H1 (cell line): ENCODE measurements at regions not wholly inside any gene's neighbourhood (a gene's known extent, or its start where the extent isn't known, plus 50 kb on each side); places are given as distances from the start of the nearest gene placed in this dataset.

ENCODE experiments used
- CTCF ChIA-PET: fragments of 300-600 bp; sonication (Branson Sonifier 250); formaldehyde crosslinking; loops from one replicate; lab custom pipeline; 2021; ENCODE audit not compliant: partially characterized antibody; lab: Charles Lee
- POLR2A ChIA-PET: fragments of 300-600 bp; sonication (Branson Sonifier 250); formaldehyde crosslinking; loops from one replicate; lab custom pipeline; 2021; ENCODE audit warnings: inconsistent platforms; ENCODE audit not compliant: partially characterized antibody; lab: Charles Lee
- DNase-seq, 2 experiments: peaks; one replicate each; pipeline versions ENCODE4 v3.0.0 to v3.0.0-alpha.2; 2010 to 2022; ENCODE audit warnings: low spot score in 2 of 2, low read depth in 1 of 2, mixed read lengths in 1 of 2
- FAIRE-seq: peaks from 2 replicates; lab custom pipeline; 2011; peaks lifted over from hg19 to GRCh38; lab: Jason Lieb, UNC
- H2AFZ ChIP-seq: 2 replicates; pipeline ENCODE4 v1.8.1; 2012; ENCODE audit warnings: low read length, inconsistent platforms
- H2AK5ac ChIP-seq: 2 replicates; pipeline ENCODE4 v1.6.1; 2013; ENCODE audit warnings: low read depth, low read length
- H2BK120ac ChIP-seq: replicated peaks from 2 replicates; pipeline ENCODE3; 2013; ENCODE audit warnings: low read depth, low read length, inconsistent platforms
- H2BK12ac ChIP-seq: 2 replicates; pipeline ENCODE4 v1.6.1; 2013; ENCODE audit warnings: low read depth, low read length
- H2BK15ac ChIP-seq: 2 replicates; pipeline ENCODE4 v1.6.1; 2013; ENCODE audit warnings: low read length
- H2BK20ac ChIP-seq: 2 replicates; pipeline ENCODE4 v1.6.1; 2013; ENCODE audit warnings: low read length
- H2BK5ac ChIP-seq: 2 replicates; pipeline ENCODE4 v1.6.1; 2013; ENCODE audit warnings: low read depth, low read length
- H3K14ac ChIP-seq: 2 replicates; pipeline ENCODE4 v1.6.1; 2013; ENCODE audit warnings: inconsistent platforms; ENCODE audit not compliant: insufficient read length
- H3K18ac ChIP-seq: 2 replicates; pipeline ENCODE4 v1.6.1; 2013; ENCODE audit warnings: low read length; ENCODE audit errors: extremely low read depth
- H3K23ac ChIP-seq: 2 replicates; pipeline ENCODE4 v1.6.1; 2013; ENCODE audit warnings: inconsistent platforms; ENCODE audit not compliant: insufficient read length
- H3K23me2 ChIP-seq: 2 replicates; pipeline ENCODE4 v1.6.1; 2013; ENCODE audit warnings: low read depth, low read length
- H3K27ac ChIP-seq: 2 replicates; pipeline ENCODE4 v1.6.1; 2011; ENCODE audit warnings: low read depth, low read length, inconsistent platforms
- H3K27me3 ChIP-seq, 4 experiments: replicated peaks in 1 of 4; 1 replicate in 1 of 4; 2 replicates in 3 of 4; pipeline versions ENCODE4 v1.6.1 to v1.8.1; 2011 to 2013; ENCODE audit warnings: low read length in 3 of 4, mild to moderate bottlenecking in 3 of 4, inconsistent platforms in 2 of 4, mixed read lengths in 2 of 4, moderate library complexity in 1 of 4; ENCODE audit not compliant: control insufficient read depth in 3 of 4, insufficient read depth in 3 of 4; ENCODE audit errors: extremely low read depth in 1 of 4
- H3K36me3 ChIP-seq, 4 experiments: 2 replicates each; pipeline versions ENCODE4 v1.6.1 to v1.8.1; 2011 to 2013; ENCODE audit warnings: mild to moderate bottlenecking in 4 of 4, low read length in 3 of 4, moderate library complexity in 2 of 4, control low read depth in 1 of 4, inconsistent platforms in 1 of 4; ENCODE audit not compliant: insufficient read depth in 4 of 4, control insufficient read depth in 2 of 4
- H3K4ac ChIP-seq: replicated peaks from 2 replicates; pipeline ENCODE3; 2013; ENCODE audit warnings: low read length, low read depth, mixed read lengths, inconsistent platforms; ENCODE audit not compliant: insufficient read length
- H3K4me1 ChIP-seq, 4 experiments: replicated peaks in 1 of 4; 1 replicate in 1 of 4; 2 replicates in 3 of 4; pipeline versions ENCODE4 v1.6.1 to v1.8.1; 2011 to 2013; ENCODE audit warnings: low read length in 3 of 4, inconsistent platforms in 2 of 4, mixed read lengths in 1 of 4; ENCODE audit not compliant: insufficient read depth in 4 of 4, control insufficient read depth in 3 of 4
- H3K4me2 ChIP-seq, 2 experiments: 2 replicates each; pipeline versions ENCODE4 v1.6.1 to v1.8.1; 2011 to 2013; ENCODE audit warnings: low read depth in 2 of 2, low read length in 2 of 2, control low read depth in 1 of 2, inconsistent platforms in 1 of 2, mild to moderate bottlenecking in 1 of 2; ENCODE audit not compliant: insufficient read depth in 1 of 2
- H3K4me3 ChIP-seq, 4 experiments: fragments of 200-600, 300-600 bp in 1 of 4; sonication (generic), shearing (Covaris generic), sonication (Bioruptor Twin) in 1 of 4; 2 replicates each; pipeline versions ENCODE4 v1.5.1 to v1.8.1; 2011 to 2016; ENCODE audit warnings: low read length in 4 of 4, low read depth in 3 of 4, control low read depth in 2 of 4, inconsistent platforms in 2 of 4, mild to moderate bottlenecking in 2 of 4, mixed read lengths in 1 of 4, moderate library complexity in 1 of 4; ENCODE audit not compliant: insufficient read depth in 2 of 4; ENCODE audit errors: extremely low read depth in 1 of 4
- H3K56ac ChIP-seq: replicated peaks from 2 replicates; pipeline ENCODE3; 2013; ENCODE audit warnings: low read depth, mild to moderate bottlenecking, mixed read lengths, low read length, inconsistent platforms; ENCODE audit not compliant: insufficient read length
- H3K79me1 ChIP-seq: 2 replicates; pipeline ENCODE4 v1.6.1; 2013; ENCODE audit warnings: low read depth, low read length, control low read depth
- H3K79me2 ChIP-seq, 2 experiments: 2 replicates each; pipeline versions ENCODE4 v1.6.1 to v1.8.1; 2012 to 2013; ENCODE audit warnings: low read length in 2 of 2, mild to moderate bottlenecking in 2 of 2, inconsistent platforms in 1 of 2; ENCODE audit not compliant: insufficient read depth in 2 of 2, control insufficient read depth in 1 of 2
- H3K9ac ChIP-seq, 4 experiments: replicated peaks in 1 of 4; 1 replicate in 1 of 4; 2 replicates in 3 of 4; pipeline versions ENCODE4 v1.6.1 to v1.8.1; 2011 to 2013; ENCODE audit warnings: low read depth in 3 of 4, low read length in 3 of 4, control low read depth in 2 of 4, mild to moderate bottlenecking in 2 of 4, moderate library complexity in 2 of 4, inconsistent platforms in 1 of 4; ENCODE audit errors: extremely low read depth in 1 of 4
- H3K9me3 ChIP-seq, 2 experiments: 2 replicates each; pipeline versions ENCODE4 v1.6.1 to v1.8.1; 2012 to 2013; ENCODE audit warnings: mild to moderate bottlenecking in 2 of 2, moderate library complexity in 2 of 2, control low read depth in 1 of 2, inconsistent platforms in 1 of 2, low read depth in 1 of 2, low read length in 1 of 2, mixed read lengths in 1 of 2; ENCODE audit not compliant: insufficient read depth in 2 of 2
- H4K20me1 ChIP-seq, 2 experiments: replicated peaks in 1 of 2; 2 replicates each; pipeline versions ENCODE3 to v1.8.1; 2011 to 2013; ENCODE audit warnings: inconsistent platforms in 2 of 2, low read length in 2 of 2, mild to moderate bottlenecking in 1 of 2; ENCODE audit not compliant: insufficient read depth in 2 of 2, control insufficient read depth in 1 of 2
- H4K5ac ChIP-seq: 2 replicates; pipeline ENCODE4 v1.6.1; 2013; ENCODE audit warnings: low read length, low read depth, mixed read lengths, inconsistent platforms; ENCODE audit not compliant: insufficient read length
- H4K8ac ChIP-seq: 2 replicates; pipeline ENCODE4 v1.8.0; 2013; ENCODE audit warnings: mild to moderate bottlenecking, moderate library complexity, low read length, inconsistent platforms; ENCODE audit not compliant: insufficient read depth; ENCODE audit errors: extremely low read depth
- H4K91ac ChIP-seq: replicated peaks from 2 replicates; pipeline ENCODE3; 2013; ENCODE audit warnings: low read length, mixed read lengths, inconsistent platforms; ENCODE audit not compliant: insufficient read length
- MAFK ChIP-seq: IDR thresholded peaks from 2 replicates; pipeline ENCODE4 v1.6.1; 2012; ENCODE audit warnings: low read depth, mild to moderate bottlenecking, improper control_type of control experiment, low read length
- POU5F1 ChIP-seq: IDR thresholded peaks from 2 replicates; pipeline ENCODE4 v1.6.1; 2011; ENCODE audit warnings: low read depth, mild to moderate bottlenecking, low read length, moderate library complexity
- WGBS, 2 experiments: shearing (Covaris generic) in 1 of 2; methylation state at CpG; one replicate each; pipeline versions ENCODE4 v1.1.6 to v1.1.7; 2013 to 2015; ENCODE audit warnings: low lambda C conversion rate in 2 of 2, mixed read lengths in 2 of 2, inconsistent platforms in 1 of 2, low coverage in 1 of 2, missing lambda C conversion rate in 1 of 2; ENCODE audit not compliant: insufficient replicate concordance in 2 of 2, insufficient coverage in 1 of 2, insufficient read length in 1 of 2; ENCODE audit errors: extremely low coverage in 1 of 2, missing lambda C conversion rate in 1 of 2; 5-methylcytosine and 5-hydroxymethylcytosine counted together

GRCh38 chr11:91956711-91957110 lies 267.9 kb upstream of the FAT3 start:
- no peak overlapping the region for H2BK5ac ChIP-seq
- no peaks in the 10 kb centered on the region for H4K20me1 ChIP-seq
- no peak overlapping the region for H3K27ac ChIP-seq
- no peak overlapping the region for H4K5ac ChIP-seq
- no peak overlapping the region for H2AFZ ChIP-seq
- no peak overlapping the region for H4K8ac ChIP-seq
- no peak overlapping the region for H4K91ac ChIP-seq
- H2BK12ac ChIP-seq: no peak overlapping the region
- no peaks in the 10 kb centered on the region for H3K4me1 ChIP-seq
- POLR2A ChIA-PET: no interaction called here
- no peaks in the 10 kb centered on the region for H3K79me2 ChIP-seq
- no peak overlapping the region for H3K4ac ChIP-seq
- no peaks in the 10 kb centered on the region for H3K36me3 ChIP-seq
- H3K18ac ChIP-seq: no peak overlapping the region
- H3K79me1 ChIP-seq: no peaks in the 10 kb centered on the region
- DNase-seq: no peak
- no peak overlapping the region for H3K4me3 ChIP-seq
- FAIRE-seq: no peak
- no peak overlapping the region for H3K4me2 ChIP-seq
- no peak overlapping the region for H3K14ac ChIP-seq
- H3K9ac ChIP-seq: no peak overlapping the region
- no peaks in the 10 kb centered on the region for H3K27me3 ChIP-seq
- H3K9me3 ChIP-seq: no peaks in the 10 kb centered on the region
- WGBS, 2 experiments: 85% methylated on average over 1 of the region's 1 CpG; no CpG with 5 or more reads in 1 of the 2 experiments
- CTCF ChIA-PET: no interaction called here
- H2BK15ac ChIP-seq: no peak overlapping the region
- no peak overlapping the region for H2BK120ac ChIP-seq
- H3K23me2 ChIP-seq: no peaks in the 10 kb centered on the region
- H3K56ac ChIP-seq: no peak overlapping the region
- no peak overlapping the region for H3K23ac ChIP-seq
- H2BK20ac ChIP-seq: no peak overlapping the region
- no peak overlapping the region for H2AK5ac ChIP-seq
- TF ChIP-seq POU5F1 (no peak), MAFK (no peak)
